ENCODE measurements at regions not wholly inside any gene's neighbourhood (a gene's known extent, or its start where the extent isn't known, plus 50 kb on each side); places are given as distances from the start of the nearest gene placed in this dataset.

- TF ChIP-seq, protein P1, sequence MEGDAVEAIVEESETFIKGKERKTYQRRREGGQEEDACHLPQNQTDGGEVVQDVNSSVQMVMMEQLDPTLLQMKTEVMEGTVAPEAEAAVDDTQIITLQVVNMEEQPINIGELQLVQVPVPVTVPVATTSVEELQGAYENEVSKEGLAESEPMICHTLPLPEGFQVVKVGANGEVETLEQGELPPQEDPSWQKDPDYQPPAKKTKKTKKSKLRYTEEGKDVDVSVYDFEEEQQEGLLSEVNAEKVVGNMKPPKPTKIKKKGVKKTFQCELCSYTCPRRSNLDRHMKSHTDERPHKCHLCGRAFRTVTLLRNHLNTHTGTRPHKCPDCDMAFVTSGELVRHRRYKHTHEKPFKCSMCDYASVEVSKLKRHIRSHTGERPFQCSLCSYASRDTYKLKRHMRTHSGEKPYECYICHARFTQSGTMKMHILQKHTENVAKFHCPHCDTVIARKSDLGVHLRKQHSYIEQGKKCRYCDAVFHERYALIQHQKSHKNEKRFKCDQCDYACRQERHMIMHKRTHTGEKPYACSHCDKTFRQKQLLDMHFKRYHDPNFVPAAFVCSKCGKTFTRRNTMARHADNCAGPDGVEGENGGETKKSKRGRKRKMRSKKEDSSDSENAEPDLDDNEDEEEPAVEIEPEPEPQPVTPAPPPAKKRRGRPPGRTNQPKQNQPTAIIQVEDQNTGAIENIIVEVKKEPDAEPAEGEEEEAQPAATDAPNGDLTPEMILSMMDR (IDR thresholded peaks at IDR 0.05): no peak
- TF ChIP-seq EZH2 (IDR thresholded peaks at IDR 0.05; ENCODE audit: borderline replicate concordance, insufficient read depth, low read depth, low read length, poor library complexity, severe bottlenecking): no peak
Measured at GRCh38 chr7:33762911-33763306, 142.4 kb upstream of the BMPER start.
